Left ventricle myocardium inferior (tissue), 1 donor: ENCODE measurements at regions not wholly inside any gene's neighbourhood (a gene's known extent, or its start where the extent isn't known, plus 50 kb on each side); places are given as distances from the start of the nearest gene placed in this dataset.

Experiments used
- DNase-seq: peaks from one replicate; pipeline ENCODE4 v3.0.0-alpha.2; 2020
- H3K27ac ChIP-seq: fragments of 200-600 bp; replicated peaks from 2 replicates; pipeline ENCODE4 v1.8.0; 2021
- H3K27me3 ChIP-seq: fragments of 200-600 bp; 2 replicates; pipeline ENCODE4 v1.8.0; 2021; ENCODE audit warnings: low read depth
- H3K36me3 ChIP-seq: fragments of 200-600 bp; 2 replicates; pipeline ENCODE4 v1.8.0; 2021
- H3K4me1 ChIP-seq: fragments of 200-600 bp; 2 replicates; pipeline ENCODE4 v1.8.0; 2021
- H3K4me3 ChIP-seq: fragments of 200-600 bp; 2 replicates; pipeline ENCODE4 v1.8.0; 2021; ENCODE audit warnings: mild to moderate bottlenecking, moderate library complexity
- H3K9me3 ChIP-seq: fragments of 200-600 bp; replicated peaks from 2 replicates; pipeline ENCODE4 v1.8.0; 2021
- intact Hi-C: fragments of 100-400 bp; cut with micrococcal nuclease; formaldehyde crosslinking; loops from one replicate; pipeline ENCODE4 v1.11.0; 2022
- TF ChIP-seq, protein P1 (sequence below): fragments of 200-600 bp; IDR thresholded peaks from 2 replicates; pipeline ENCODE4 v1.8.0; 2021; ENCODE audit warnings: antibody characterized with exemption, mild to moderate bottlenecking, borderline replicate concordance
- donor health status: DM: no; HTN: yes; CAD: no; lungs with severe emphysema.

DNA sequence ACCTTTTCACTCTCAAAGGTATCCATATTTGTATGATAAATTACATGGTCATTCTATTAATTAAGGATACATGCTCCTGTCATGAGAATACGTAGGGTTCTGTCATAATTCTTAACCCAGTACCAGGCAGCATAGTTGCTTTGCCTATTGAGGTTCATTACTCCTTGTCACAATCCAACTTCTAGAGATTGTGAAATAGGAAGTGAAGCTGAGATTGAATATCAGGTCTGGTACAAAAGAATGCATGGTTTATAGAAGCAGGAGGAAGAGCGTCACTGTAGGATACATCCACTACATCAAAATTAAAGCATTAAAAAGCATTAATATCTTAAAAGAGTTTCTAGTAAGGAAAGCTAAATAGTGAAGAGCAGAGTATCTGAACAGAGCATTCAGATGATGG, 647.0 kb downstream of the IQCM start:
- peaks cover 4% of the 10 kb centered on the region for H3K4me1 ChIP-seq
- no peak overlapping the region for H3K27ac ChIP-seq
- no peak for DNase-seq
- no peak overlapping the region for H3K4me3 ChIP-seq
- H3K27me3 ChIP-seq = no peaks in the 10 kb centered on the region
- TF ChIP-seq, protein P1, sequence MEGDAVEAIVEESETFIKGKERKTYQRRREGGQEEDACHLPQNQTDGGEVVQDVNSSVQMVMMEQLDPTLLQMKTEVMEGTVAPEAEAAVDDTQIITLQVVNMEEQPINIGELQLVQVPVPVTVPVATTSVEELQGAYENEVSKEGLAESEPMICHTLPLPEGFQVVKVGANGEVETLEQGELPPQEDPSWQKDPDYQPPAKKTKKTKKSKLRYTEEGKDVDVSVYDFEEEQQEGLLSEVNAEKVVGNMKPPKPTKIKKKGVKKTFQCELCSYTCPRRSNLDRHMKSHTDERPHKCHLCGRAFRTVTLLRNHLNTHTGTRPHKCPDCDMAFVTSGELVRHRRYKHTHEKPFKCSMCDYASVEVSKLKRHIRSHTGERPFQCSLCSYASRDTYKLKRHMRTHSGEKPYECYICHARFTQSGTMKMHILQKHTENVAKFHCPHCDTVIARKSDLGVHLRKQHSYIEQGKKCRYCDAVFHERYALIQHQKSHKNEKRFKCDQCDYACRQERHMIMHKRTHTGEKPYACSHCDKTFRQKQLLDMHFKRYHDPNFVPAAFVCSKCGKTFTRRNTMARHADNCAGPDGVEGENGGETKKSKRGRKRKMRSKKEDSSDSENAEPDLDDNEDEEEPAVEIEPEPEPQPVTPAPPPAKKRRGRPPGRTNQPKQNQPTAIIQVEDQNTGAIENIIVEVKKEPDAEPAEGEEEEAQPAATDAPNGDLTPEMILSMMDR = no peak
- H3K9me3 ChIP-seq = no peaks in the 10 kb centered on the region
- no peaks in the 10 kb centered on the region for H3K36me3 ChIP-seq
- intact Hi-C loops = no loop called here

DNA sequence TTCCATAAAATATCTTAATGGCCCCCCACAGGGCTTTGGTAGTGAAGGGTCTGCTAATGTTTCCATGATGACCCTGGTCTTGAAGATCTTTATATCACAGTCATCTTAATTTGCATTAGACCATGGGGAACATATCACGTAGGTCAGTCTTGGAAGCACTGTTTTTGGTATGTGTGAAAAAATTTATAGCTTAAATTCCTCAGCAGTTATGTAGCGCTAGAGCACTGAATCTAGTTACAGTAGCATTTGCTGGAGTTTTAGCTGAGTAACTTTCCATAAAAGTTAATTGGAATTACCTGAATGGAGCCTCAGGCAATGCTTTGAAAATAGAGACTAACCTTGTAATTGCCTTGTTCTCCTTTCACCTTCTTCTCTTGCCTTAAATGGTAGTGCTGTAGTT, 648.8 kb downstream of the IQCM start:
- TF ChIP-seq, protein P1 = no peak
- no peak overlapping the region for H3K27ac ChIP-seq
- intact Hi-C loops = no loop called here

DNA sequence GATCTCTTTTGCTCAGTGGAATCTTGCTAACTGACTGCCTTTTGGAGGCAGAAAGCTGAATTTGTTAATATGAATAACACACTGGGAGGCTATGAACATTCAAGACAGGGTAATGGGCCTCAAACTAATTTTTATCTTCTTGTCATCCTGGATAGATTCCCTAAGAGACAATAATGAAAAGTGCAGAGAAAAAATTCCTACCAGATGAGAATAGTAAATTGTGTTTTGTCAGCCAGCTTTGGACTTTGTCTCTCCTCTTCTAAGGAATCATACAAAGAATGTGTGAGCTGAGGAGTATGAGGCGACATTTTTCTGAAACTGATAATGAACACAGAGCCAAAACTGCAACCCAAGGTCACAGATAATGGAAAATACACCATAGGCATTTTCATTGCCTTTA, 649.3 kb downstream of the IQCM start:
- no peak for DNase-seq
- intact Hi-C loops = no loop called here
- H3K36me3 ChIP-seq = no peaks in the 10 kb centered on the region

More for the DNA sequence above, 648.8 kb downstream of the IQCM start:
- Histone ChIP-seq H3K36me3 (no peaks in the 10 kb centered on the region), H3K4me1 (peaks cover 5% of the 10 kb centered on the region), H3K9me3 (no peaks in the 10 kb centered on the region), H3K4me3 (no peak overlapping the region), H3K27me3 (no peaks in the 10 kb centered on the region)
- DNase-seq = no peak

DNA sequence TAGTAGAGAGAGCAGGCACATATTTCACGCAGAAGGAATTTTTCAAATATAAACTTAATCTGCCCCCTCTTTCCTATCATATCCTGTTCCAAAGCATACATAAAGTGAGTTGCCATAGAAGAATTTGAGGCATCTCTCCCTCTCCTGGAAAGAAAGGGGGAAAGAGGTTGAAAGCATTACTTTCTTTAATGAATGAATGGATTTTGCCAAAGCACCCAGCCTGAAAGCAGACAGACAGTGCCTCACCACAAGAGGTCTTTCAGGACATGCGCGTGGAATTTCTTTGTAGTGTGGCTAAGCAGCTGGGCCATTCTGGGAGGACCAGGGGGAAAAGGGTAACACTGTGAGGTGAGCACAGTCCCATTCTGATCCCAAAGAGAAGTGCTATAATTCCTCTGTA, 651.4 kb downstream of the IQCM start:
- Histone ChIP-seq H3K27me3 (no peaks in the 10 kb centered on the region), H3K9me3 (no peaks in the 10 kb centered on the region), H3K36me3 (no peaks in the 10 kb centered on the region), H3K4me1 (peaks cover 20% of the 10 kb centered on the region), H3K4me3 (no peak overlapping the region), H3K27ac (no peak overlapping the region)
- DNase-seq = no peak
- intact Hi-C loops = no loop called here
- TF ChIP-seq, protein P1 = no peak

More for the DNA sequence above, 649.3 kb downstream of the IQCM start:
- no peak overlapping the region for H3K4me3 ChIP-seq
- peaks cover 10% of the 10 kb centered on the region for H3K4me1 ChIP-seq
- TF ChIP-seq, protein P1 = no peak
- H3K27me3 ChIP-seq = no peaks in the 10 kb centered on the region
- no peak overlapping the region for H3K27ac ChIP-seq
- no peaks in the 10 kb centered on the region for H3K9me3 ChIP-seq

DNA sequence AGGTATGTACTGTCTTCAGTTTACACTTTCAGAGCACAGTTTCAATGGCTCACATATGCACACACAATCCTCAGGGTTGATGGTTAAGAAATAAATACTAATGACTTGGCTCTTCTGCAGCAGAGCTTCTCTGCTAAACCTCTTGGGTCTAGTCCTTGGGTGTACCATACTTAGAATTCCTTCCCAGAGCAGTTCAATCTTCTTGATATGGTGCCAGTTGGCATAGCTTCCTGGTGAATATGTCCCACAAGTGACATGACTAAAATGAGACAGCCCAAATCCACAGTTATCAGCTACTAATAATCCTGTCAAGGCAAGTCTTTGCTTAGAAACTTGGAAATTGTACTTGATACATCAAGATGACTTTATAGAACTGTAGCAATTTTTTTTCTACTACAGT, 654.4 kb downstream of the IQCM start:
- H3K4me1 ChIP-seq = peaks cover 16% of the 10 kb centered on the region
- no peaks in the 10 kb centered on the region for H3K36me3 ChIP-seq
- no peak overlapping the region for H3K4me3 ChIP-seq
- H3K27ac ChIP-seq = peak overlapping the region; percentile 7
- TF ChIP-seq, protein P1 = no peak
- H3K27me3 ChIP-seq = no peaks in the 10 kb centered on the region
- H3K9me3 ChIP-seq = peaks cover 4% of the 10 kb centered on the region
- intact Hi-C loops = no loop called here
- DNase-seq = no peak

DNA sequence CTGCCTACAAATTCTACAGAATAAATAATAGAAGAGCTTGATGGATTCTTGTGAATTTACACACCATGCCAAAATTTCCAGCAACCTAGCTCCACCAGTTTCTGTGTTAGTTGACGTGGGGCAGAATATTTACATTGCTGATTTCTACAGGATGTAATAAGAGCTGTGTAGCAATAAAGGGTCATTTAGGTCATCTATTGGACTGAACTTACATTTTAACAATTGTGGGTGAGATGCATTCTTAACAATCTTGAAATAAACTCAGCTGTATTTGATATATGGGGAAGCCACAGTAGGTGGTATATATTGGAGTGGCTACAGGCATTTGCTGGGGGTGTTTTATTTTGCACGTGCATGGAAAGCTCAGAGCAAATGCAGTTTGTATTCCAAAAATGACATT, 655.3 kb downstream of the IQCM start:
- no peaks in the 10 kb centered on the region for H3K36me3 ChIP-seq
- H3K27me3 ChIP-seq = no peaks in the 10 kb centered on the region
- H3K9me3 ChIP-seq = peaks cover 4% of the 10 kb centered on the region
- no peak overlapping the region for H3K27ac ChIP-seq
- intact Hi-C loops = no loop called here
- H3K4me3 ChIP-seq = no peak overlapping the region
- no peak for DNase-seq
- peaks cover 16% of the 10 kb centered on the region for H3K4me1 ChIP-seq
- TF ChIP-seq, protein P1 = no peak
